Astrocyte (in vitro differentiated cells and primary cell): ENCODE measurements at regions not wholly inside any gene's neighbourhood (a gene's known extent, or its start where the extent isn't known, plus 50 kb on each side); places are given as distances from the start of the nearest gene placed in this dataset.

Source experiments
- EZH2 ChIP-seq: IDR thresholded peaks from 2 replicates; pipeline ENCODE4 v1.6.1; 2012; ENCODE audit warnings: mild to moderate bottlenecking, low read length, inconsistent platforms; ENCODE audit not compliant: insufficient read depth
- TF ChIP-seq, protein P1 (sequence below): IDR thresholded peaks from 2 replicates; pipeline ENCODE4 v1.5.1; 2011; ENCODE audit warnings: low read depth, mild to moderate bottlenecking, inconsistent platforms, low read length, moderate library complexity; ENCODE audit not compliant: insufficient read depth

- TF ChIP-seq, protein P1, sequence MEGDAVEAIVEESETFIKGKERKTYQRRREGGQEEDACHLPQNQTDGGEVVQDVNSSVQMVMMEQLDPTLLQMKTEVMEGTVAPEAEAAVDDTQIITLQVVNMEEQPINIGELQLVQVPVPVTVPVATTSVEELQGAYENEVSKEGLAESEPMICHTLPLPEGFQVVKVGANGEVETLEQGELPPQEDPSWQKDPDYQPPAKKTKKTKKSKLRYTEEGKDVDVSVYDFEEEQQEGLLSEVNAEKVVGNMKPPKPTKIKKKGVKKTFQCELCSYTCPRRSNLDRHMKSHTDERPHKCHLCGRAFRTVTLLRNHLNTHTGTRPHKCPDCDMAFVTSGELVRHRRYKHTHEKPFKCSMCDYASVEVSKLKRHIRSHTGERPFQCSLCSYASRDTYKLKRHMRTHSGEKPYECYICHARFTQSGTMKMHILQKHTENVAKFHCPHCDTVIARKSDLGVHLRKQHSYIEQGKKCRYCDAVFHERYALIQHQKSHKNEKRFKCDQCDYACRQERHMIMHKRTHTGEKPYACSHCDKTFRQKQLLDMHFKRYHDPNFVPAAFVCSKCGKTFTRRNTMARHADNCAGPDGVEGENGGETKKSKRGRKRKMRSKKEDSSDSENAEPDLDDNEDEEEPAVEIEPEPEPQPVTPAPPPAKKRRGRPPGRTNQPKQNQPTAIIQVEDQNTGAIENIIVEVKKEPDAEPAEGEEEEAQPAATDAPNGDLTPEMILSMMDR = no peak
- TF ChIP-seq EZH2 = no peak
Measured at GRCh38 chr10:43929122-43929521, 280.4 kb upstream of the ZNF32 start.
